HCT116 (cell line): ENCODE measurements at regions not wholly inside any gene's neighbourhood (a gene's known extent, or its start where the extent isn't known, plus 50 kb on each side); places are given as distances from the start of the nearest gene placed in this dataset.

Experiments
- ATAC-seq: fragments of 200-7000 bp; cut with Tn5 transposase; 2 replicates; pipeline ENCODE4 v1.9.1; 2020; ENCODE audit warnings: mild to moderate bottlenecking, moderate library complexity
- BruUV-seq: library from RNA; stranded (reverse); fragments of 400-500 nt; replicated peaks from 2 replicates; lab custom pipeline; 2021; lab: Mats Ljungman, UMichigan
- CTCF ChIA-PET: fragments of 300-600 bp; sonication (Branson Sonifier 250); formaldehyde crosslinking; loops from one replicate; lab custom pipeline; 2021; ENCODE audit warnings: antibody characterized with exemption; lab: Charles Lee
- POLR2A ChIA-PET: fragments of 300-600, 350-600 bp; sonication (Branson Sonifier 250); formaldehyde crosslinking; loops from one replicate; lab custom pipeline; 2021; ENCODE audit warnings: antibody characterized with exemption; lab: Charles Lee
- RAD21 ChIA-PET, 2 experiments: fragments of 300-600 bp; sonication (Branson Sonifier 250); formaldehyde crosslinking; loops; one replicate each; lab custom pipeline; 2023; ENCODE audit warnings: low total read pairs in 2 of 2; ENCODE audit not compliant: uncharacterized antibody in 2 of 2, unreplicated experiment in 2 of 2, low non-redundant PET in 1 of 2; lab: Charles Lee
- DNase-seq: peaks from one replicate; pipeline ENCODE4 v3.0.0-alpha.2; 2010; ENCODE audit warnings: low read depth, low spot score
- H2AFZ ChIP-seq: fragments of 200-600 bp; shearing (Covaris generic), sonication (generic); 2 replicates; pipeline ENCODE4 v1.6.1; 2017; ENCODE audit warnings: low read depth, mixed run types, mixed read lengths, antibody characterized with exemption, low read length; ENCODE audit not compliant: poor library complexity, severe bottlenecking
- H3K27ac ChIP-seq: 2 replicates; pipeline ENCODE4 v1.5.1; 2012; ENCODE audit warnings: low read depth, low read length
- H3K27me3 ChIP-seq: fragments of 200-600 bp; sonication (generic); 2 replicates; pipeline ENCODE4 v1.6.1; 2016; ENCODE audit warnings: mixed run types, low read length, mixed read lengths; ENCODE audit not compliant: insufficient read depth
- H3K36me3 ChIP-seq, 2 experiments: fragments of 200-500 bp in 1 of 2; fragments of 200-600 bp in 1 of 2; sonication (Bioruptor generic) in 1 of 2; sonication (generic) in 1 of 2; 2 replicates each; pipeline versions ENCODE4 v1.5.1 to v1.6.1; 2014 to 2016; ENCODE audit warnings: low read length in 2 of 2, inconsistent platforms in 1 of 2, mixed read lengths in 1 of 2, mixed run types in 1 of 2; ENCODE audit not compliant: insufficient read depth in 2 of 2, control insufficient read depth in 1 of 2
- H3K4me1 ChIP-seq, 2 experiments: fragments of 200-600 bp in 1 of 2; sonication (generic) in 1 of 2; 2 replicates each; pipeline versions ENCODE4 v1.5.1 to v1.6.1; 2012 to 2017; ENCODE audit warnings: low read length in 2 of 2, inconsistent platforms in 1 of 2, mild to moderate bottlenecking in 1 of 2, mixed read lengths in 1 of 2, mixed run types in 1 of 2, moderate library complexity in 1 of 2; ENCODE audit not compliant: insufficient read depth in 2 of 2, control insufficient read depth in 1 of 2
- H3K4me2 ChIP-seq: fragments of 200-600 bp; sonication (generic); 2 replicates; pipeline ENCODE4 v1.6.1; 2017; ENCODE audit warnings: mixed run types, low read length, mixed read lengths
- H3K4me3 ChIP-seq, 2 experiments: fragments of 200-600 bp in 1 of 2; sonication (generic) in 1 of 2; replicated peaks in 1 of 2; 2 replicates each; pipeline ENCODE4 v1.5.1; 2011 to 2016; ENCODE audit warnings: low read length in 2 of 2, control low read depth in 1 of 2, low read depth in 1 of 2, mild to moderate bottlenecking in 1 of 2, mixed read lengths in 1 of 2, mixed run types in 1 of 2
- H3K79me2 ChIP-seq: fragments of 200-600 bp; sonication (generic); 2 replicates; pipeline ENCODE4 v1.6.1; 2017; ENCODE audit warnings: mild to moderate bottlenecking, mixed run types, low read length, moderate library complexity, mixed read lengths; ENCODE audit not compliant: insufficient read depth
- H3K9ac ChIP-seq: fragments of 200-600 bp; sonication (generic); 2 replicates; pipeline ENCODE4 v1.6.1; 2016; ENCODE audit warnings: low read length, mixed read lengths
- H3K9me2 ChIP-seq: fragments of 200-600 bp; sonication (generic), shearing (Covaris generic); 2 replicates; pipeline ENCODE4 v1.6.1; 2017; ENCODE audit warnings: mixed run types, mild to moderate bottlenecking, moderate library complexity; ENCODE audit not compliant: insufficient read depth
- H3K9me3 ChIP-seq, 2 experiments: fragments of 200-500 bp in 1 of 2; fragments of 200-600 bp in 1 of 2; sonication (Bioruptor generic) in 1 of 2; sonication (generic) in 1 of 2; 2 replicates each; pipeline ENCODE4 v1.6.1; 2014 to 2017; ENCODE audit warnings: low read length in 2 of 2, mixed read lengths in 2 of 2, inconsistent platforms in 1 of 2, low read depth in 1 of 2, mild to moderate bottlenecking in 1 of 2, mixed run types in 1 of 2, moderate library complexity in 1 of 2; ENCODE audit not compliant: control insufficient read depth in 1 of 2, insufficient read depth in 1 of 2
- H4K20me1 ChIP-seq: fragments of 200-600 bp; sonication (generic), shearing (Covaris generic); 2 replicates; pipeline ENCODE4 v1.6.1; 2017; ENCODE audit warnings: mixed run types, mild to moderate bottlenecking, moderate library complexity; ENCODE audit not compliant: insufficient read depth
- EGR1 ChIP-seq: IDR thresholded peaks from 2 replicates; pipeline ENCODE4 v1.6.1; 2012; ENCODE audit warnings: low read depth
- ELF1 ChIP-seq: IDR thresholded peaks from 2 replicates; pipeline ENCODE4 v1.6.1; 2012; ENCODE audit warnings: low read depth, borderline replicate concordance
- FOSL1 ChIP-seq: IDR thresholded peaks from 2 replicates; pipeline ENCODE4 v1.6.1; 2012; ENCODE audit warnings: low read depth
- POLR2AphosphoS5 ChIP-seq: IDR thresholded peaks from 2 replicates; pipeline ENCODE4 v1.6.1; 2011; ENCODE audit warnings: mild to moderate bottlenecking, low read depth, low read length, moderate library complexity
- ZBTB33 ChIP-seq: IDR thresholded peaks from 2 replicates; pipeline ENCODE4 v1.6.1; 2011; ENCODE audit warnings: mild to moderate bottlenecking, low read length, moderate library complexity; ENCODE audit not compliant: insufficient replicate concordance; ENCODE audit errors: extremely low read depth
- ZNF274 ChIP-seq: fragments of 200-500 bp; sonication (Bioruptor generic); IDR thresholded peaks from 2 replicates; pipeline ENCODE4 v1.6.1; 2014; ENCODE audit warnings: mild to moderate bottlenecking, low read depth, low read length, inconsistent platforms
- intact Hi-C: fragments of 100-400 bp; cut with micrococcal nuclease; formaldehyde crosslinking; loops from 2 replicates; pipeline ENCODE4 v1.10.0; 2022

GRCh38 chr12:97805146-97805545 is 342.5 kb downstream of the RMST start:
- H3K27me3 ChIP-seq = no peaks in the 10 kb centered on the region
- ChIA-PET POLR2A (no interaction called here), RAD21 (no interaction called here), CTCF (no interaction called here)
- no peak overlapping the region for H3K27ac ChIP-seq
- no peak for TF ChIP-seq POLR2AphosphoS5
- no peak for TF ChIP-seq FOSL1
- no peak for TF ChIP-seq ZNF274
- TF ChIP-seq ELF1 = no peak
- no peaks in the 10 kb centered on the region for H3K36me3 ChIP-seq
- no TSS peak for BruUV-seq
- no peaks in the 10 kb centered on the region for H3K79me2 ChIP-seq
- no peak overlapping the region for H2AFZ ChIP-seq
- DNase-seq = no peak
- no peak overlapping the region for H3K9ac ChIP-seq
- H3K4me2 ChIP-seq = no peak overlapping the region
- H3K4me3 ChIP-seq = no peak overlapping the region
- intact Hi-C loops = no loop called here
- no peak for ATAC-seq
- no peaks in the 10 kb centered on the region for H3K9me2 ChIP-seq
- no peaks in the 10 kb centered on the region for H4K20me1 ChIP-seq
- H3K9me3 ChIP-seq = no peaks in the 10 kb centered on the region
- H3K4me1 ChIP-seq = no peaks in the 10 kb centered on the region

GRCh38 chr12:97813301-97813700 is 350.7 kb downstream of the RMST start:
- POLR2A ChIA-PET = no interaction called here
- no peak for DNase-seq
- intact Hi-C loops = no loop called here
- Histone ChIP-seq H4K20me1 (no peaks in the 10 kb centered on the region), H3K9me2 (no peaks in the 10 kb centered on the region), H3K9ac (no peak overlapping the region), H3K4me1 (no peaks in the 10 kb centered on the region), H3K4me3 (no peak overlapping the region), H3K4me2 (no peak overlapping the region), H3K36me3 (no peaks in the 10 kb centered on the region), H2AFZ (no peak overlapping the region), H3K9me3 (no peaks in the 10 kb centered on the region), H3K27ac (no peak overlapping the region), H3K27me3 (no peaks in the 10 kb centered on the region; the same call in 1 of the 2 replicates), H3K79me2 (no peaks in the 10 kb centered on the region)
- RAD21 ChIA-PET = no interaction called here
- no TSS peak for BruUV-seq
- TF ChIP-seq ZBTB33 (no peak), ZNF274 (no peak), EGR1 (no peak), POLR2AphosphoS5 (no peak), FOSL1 (no peak), ELF1 (no peak)
- CTCF ChIA-PET = no interaction called here
- no peak for ATAC-seq
